ENCODE measurements at regions not wholly inside any gene's neighbourhood (a gene's known extent, or its start where the extent isn't known, plus 50 kb on each side); places are given as distances from the start of the nearest gene placed in this dataset.

- no peak for DNase-seq (ENCODE audit: low spot score)
Observed at GRCh38 chr22:44615146-44615545, 86.9 kb upstream of the PRR5 start.

GRCh38 chr22:44613196-44613595, 88.8 kb upstream of the PRR5 start:
- no peak for DNase-seq (ENCODE audit: low spot score)

GRCh38 chr22:44611880-44612496, 90.0 kb upstream of the PRR5 start:
- DNase-seq (ENCODE audit: low spot score), result no peak

GRCh38 chr22:44610071-44610470, 91.9 kb upstream of the PRR5 start:
- no peak for DNase-seq (ENCODE audit: low spot score)

- no peak for DNase-seq (ENCODE audit: low spot score)
Observed at GRCh38 chr22:44609400-44609988, 92.5 kb upstream of the PRR5 start.

- no peak for DNase-seq (ENCODE audit: low spot score)
Observed at GRCh38 chr22:44608597-44609399, 93.2 kb upstream of the PRR5 start.

- DNase-seq (ENCODE audit: low spot score), result no peak
Observed at GRCh38 chr22:44606126-44606525, 95.9 kb upstream of the PRR5 start.

GRCh38 chr22:44605486-44605885, 96.5 kb upstream of the PRR5 start:
- no peak for DNase-seq (ENCODE audit: low spot score)

GRCh38 chr22:44604991-44605390, 97.0 kb upstream of the PRR5 start:
- DNase-seq (ENCODE audit: low spot score), result no peak

GRCh38 chr22:44604455-44604854, 97.5 kb upstream of the PRR5 start:
- no peak for DNase-seq (ENCODE audit: low spot score)

GRCh38 chr22:44603767-44604166, 98.2 kb upstream of the PRR5 start:
- DNase-seq (ENCODE audit: low spot score), result no peak

- DNase-seq (ENCODE audit: low spot score), result no peak
Observed at GRCh38 chr22:44601725-44602124, 100.3 kb upstream of the PRR5 start.

- no peak for DNase-seq (ENCODE audit: low spot score)
Observed at GRCh38 chr22:44601189-44601588, 100.8 kb upstream of the PRR5 start.

GRCh38 chr22:44600207-44600785, 101.7 kb upstream of the PRR5 start:
- DNase-seq (ENCODE audit: low spot score), result no peak

GRCh38 chr22:44599500-44600140, 101.6 kb upstream of the RTL6 start:
- no peak for DNase-seq (ENCODE audit: low spot score)

- no peak for DNase-seq (ENCODE audit: low spot score)
Observed at GRCh38 chr22:44599084-44599483, 101.1 kb upstream of the RTL6 start.

- no peak for DNase-seq (ENCODE audit: low spot score)
Observed at GRCh38 chr22:44597616-44598015, 99.6 kb upstream of the RTL6 start.

GRCh38 chr22:44596396-44597125, 98.5 kb upstream of the RTL6 start:
- no peak for DNase-seq (ENCODE audit: low spot score)

GRCh38 chr22:44595841-44596341, 97.9 kb upstream of the RTL6 start:
- no peak for DNase-seq (ENCODE audit: low spot score)

GRCh38 chr22:44594951-44595350, 96.9 kb upstream of the RTL6 start:
- DNase-seq (ENCODE audit: low spot score), result no peak

- DNase-seq (ENCODE audit: low spot score), result no peak
Observed at GRCh38 chr22:44592824-44593148, 94.8 kb upstream of the RTL6 start.

Measured in germinal center (tissue), 1 donor.